HCT116 (cell line): ENCODE measurements at regions not wholly inside any gene's neighbourhood (a gene's known extent, or its start where the extent isn't known, plus 50 kb on each side); places are given as distances from the start of the nearest gene placed in this dataset.

ENCODE experiments used
- ATAC-seq: fragments of 200-7000 bp; cut with Tn5 transposase; 2 replicates; pipeline ENCODE4 v1.9.1; 2020; ENCODE audit warnings: mild to moderate bottlenecking, moderate library complexity
- BruUV-seq: library from RNA; stranded (reverse); fragments of 400-500 nt; replicated peaks from 2 replicates; lab custom pipeline; 2021; lab: Mats Ljungman, UMichigan
- CTCF ChIA-PET: fragments of 300-600 bp; sonication (Branson Sonifier 250); formaldehyde crosslinking; loops from one replicate; lab custom pipeline; 2021; ENCODE audit warnings: antibody characterized with exemption; lab: Charles Lee
- POLR2A ChIA-PET: fragments of 300-600, 350-600 bp; sonication (Branson Sonifier 250); formaldehyde crosslinking; loops from one replicate; lab custom pipeline; 2021; ENCODE audit warnings: antibody characterized with exemption; lab: Charles Lee
- RAD21 ChIA-PET, 2 experiments: fragments of 300-600 bp; sonication (Branson Sonifier 250); formaldehyde crosslinking; loops; one replicate each; lab custom pipeline; 2023; ENCODE audit warnings: low total read pairs in 2 of 2; ENCODE audit not compliant: uncharacterized antibody in 2 of 2, unreplicated experiment in 2 of 2, low non-redundant PET in 1 of 2; lab: Charles Lee
- DNase-seq: peaks from one replicate; pipeline ENCODE4 v3.0.0-alpha.2; 2010; ENCODE audit warnings: low read depth, low spot score
- H2AFZ ChIP-seq: fragments of 200-600 bp; shearing (Covaris generic), sonication (generic); 2 replicates; pipeline ENCODE4 v1.6.1; 2017; ENCODE audit warnings: low read depth, mixed run types, mixed read lengths, antibody characterized with exemption, low read length; ENCODE audit not compliant: poor library complexity, severe bottlenecking
- H3K27ac ChIP-seq: 2 replicates; pipeline ENCODE4 v1.5.1; 2012; ENCODE audit warnings: low read depth, low read length
- H3K27me3 ChIP-seq: fragments of 200-600 bp; sonication (generic); 2 replicates; pipeline ENCODE4 v1.6.1; 2016; ENCODE audit warnings: mixed run types, low read length, mixed read lengths; ENCODE audit not compliant: insufficient read depth
- H3K36me3 ChIP-seq, 2 experiments: fragments of 200-500 bp in 1 of 2; fragments of 200-600 bp in 1 of 2; sonication (Bioruptor generic) in 1 of 2; sonication (generic) in 1 of 2; 2 replicates each; pipeline versions ENCODE4 v1.5.1 to v1.6.1; 2014 to 2016; ENCODE audit warnings: low read length in 2 of 2, inconsistent platforms in 1 of 2, mixed read lengths in 1 of 2, mixed run types in 1 of 2; ENCODE audit not compliant: insufficient read depth in 2 of 2, control insufficient read depth in 1 of 2
- H3K4me1 ChIP-seq, 2 experiments: fragments of 200-600 bp in 1 of 2; sonication (generic) in 1 of 2; 2 replicates each; pipeline versions ENCODE4 v1.5.1 to v1.6.1; 2012 to 2017; ENCODE audit warnings: low read length in 2 of 2, inconsistent platforms in 1 of 2, mild to moderate bottlenecking in 1 of 2, mixed read lengths in 1 of 2, mixed run types in 1 of 2, moderate library complexity in 1 of 2; ENCODE audit not compliant: insufficient read depth in 2 of 2, control insufficient read depth in 1 of 2
- H3K4me2 ChIP-seq: fragments of 200-600 bp; sonication (generic); 2 replicates; pipeline ENCODE4 v1.6.1; 2017; ENCODE audit warnings: mixed run types, low read length, mixed read lengths
- H3K4me3 ChIP-seq, 2 experiments: fragments of 200-600 bp in 1 of 2; sonication (generic) in 1 of 2; replicated peaks in 1 of 2; 2 replicates each; pipeline ENCODE4 v1.5.1; 2011 to 2016; ENCODE audit warnings: low read length in 2 of 2, control low read depth in 1 of 2, low read depth in 1 of 2, mild to moderate bottlenecking in 1 of 2, mixed read lengths in 1 of 2, mixed run types in 1 of 2
- H3K79me2 ChIP-seq: fragments of 200-600 bp; sonication (generic); 2 replicates; pipeline ENCODE4 v1.6.1; 2017; ENCODE audit warnings: mild to moderate bottlenecking, mixed run types, low read length, moderate library complexity, mixed read lengths; ENCODE audit not compliant: insufficient read depth
- H3K9ac ChIP-seq: fragments of 200-600 bp; sonication (generic); 2 replicates; pipeline ENCODE4 v1.6.1; 2016; ENCODE audit warnings: low read length, mixed read lengths
- H3K9me2 ChIP-seq: fragments of 200-600 bp; sonication (generic), shearing (Covaris generic); 2 replicates; pipeline ENCODE4 v1.6.1; 2017; ENCODE audit warnings: mixed run types, mild to moderate bottlenecking, moderate library complexity; ENCODE audit not compliant: insufficient read depth
- H3K9me3 ChIP-seq, 2 experiments: fragments of 200-500 bp in 1 of 2; fragments of 200-600 bp in 1 of 2; sonication (Bioruptor generic) in 1 of 2; sonication (generic) in 1 of 2; 2 replicates each; pipeline ENCODE4 v1.6.1; 2014 to 2017; ENCODE audit warnings: low read length in 2 of 2, mixed read lengths in 2 of 2, inconsistent platforms in 1 of 2, low read depth in 1 of 2, mild to moderate bottlenecking in 1 of 2, mixed run types in 1 of 2, moderate library complexity in 1 of 2; ENCODE audit not compliant: control insufficient read depth in 1 of 2, insufficient read depth in 1 of 2
- H4K20me1 ChIP-seq: fragments of 200-600 bp; sonication (generic), shearing (Covaris generic); 2 replicates; pipeline ENCODE4 v1.6.1; 2017; ENCODE audit warnings: mixed run types, mild to moderate bottlenecking, moderate library complexity; ENCODE audit not compliant: insufficient read depth
- EZH2 ChIP-seq: fragments of 200-600 bp; sonication (generic); IDR thresholded peaks from 2 replicates; pipeline ENCODE4 v1.6.1; 2017; ENCODE audit warnings: antibody characterized with exemption, mixed run types
- FOSL1 ChIP-seq: IDR thresholded peaks from 2 replicates; pipeline ENCODE4 v1.6.1; 2012; ENCODE audit warnings: low read depth
- JUND ChIP-seq: IDR thresholded peaks from 2 replicates; pipeline ENCODE4 v1.6.1; 2012
- POLR2A ChIP-seq: IDR thresholded peaks from 2 replicates; pipeline ENCODE4 v1.7.0; 2011; ENCODE audit warnings: borderline replicate concordance; ENCODE audit not compliant: insufficient read depth, insufficient read length; ENCODE audit errors: extremely low read depth
- SIN3A ChIP-seq: IDR thresholded peaks from 2 replicates; pipeline ENCODE4 v1.6.1; 2012; ENCODE audit warnings: low read depth
- SP1 ChIP-seq: IDR thresholded peaks from 2 replicates; pipeline ENCODE4 v1.6.1; 2012; ENCODE audit warnings: low read depth
- SRF ChIP-seq: IDR thresholded peaks from 2 replicates; pipeline ENCODE4 v1.6.1; 2012; ENCODE audit warnings: low read depth
- TCF7L2 ChIP-seq: IDR thresholded peaks from 2 replicates; pipeline ENCODE4 v1.7.0; 2011; ENCODE audit warnings: borderline replicate concordance, inconsistent platforms; ENCODE audit not compliant: insufficient read depth, insufficient read length; ENCODE audit errors: extremely low read depth
- YY1 ChIP-seq: IDR thresholded peaks from 2 replicates; pipeline ENCODE4 v1.6.1; 2011; ENCODE audit warnings: low read length, low read depth, moderate library complexity, mild to moderate bottlenecking; ENCODE audit not compliant: insufficient replicate concordance; ENCODE audit errors: extremely low read depth
- ZFX ChIP-seq: fragments of 450-650 bp; IDR thresholded peaks from 2 replicates; pipeline ENCODE4 v1.6.1; 2017
- ZNF274 ChIP-seq: fragments of 200-500 bp; sonication (Bioruptor generic); IDR thresholded peaks from 2 replicates; pipeline ENCODE4 v1.6.1; 2014; ENCODE audit warnings: mild to moderate bottlenecking, low read depth, low read length, inconsistent platforms
- intact Hi-C: fragments of 100-400 bp; cut with micrococcal nuclease; formaldehyde crosslinking; loops from 2 replicates; pipeline ENCODE4 v1.10.0; 2022
- TF ChIP-seq, protein P1 (sequence below): IDR thresholded peaks from 2 replicates; pipeline ENCODE4 v1.6.1; 2012
- TF ChIP-seq, protein P2 (sequence below): IDR thresholded peaks from 2 replicates; pipeline ENCODE4 v1.6.1; 2012
- TF ChIP-seq, protein P3 (sequence below), 3 experiments: fragments of 200-600 bp in 1 of 3; sonication (generic) in 1 of 3; IDR thresholded peaks in 2 of 3; conservative IDR thresholded peaks in 1 of 3; 2 replicates each; pipeline ENCODE4 v1.5.1; 2012 to 2017; ENCODE audit warnings: low read depth in 2 of 3, low read length in 2 of 3, antibody characterized with exemption in 1 of 3, borderline replicate concordance in 1 of 3, control low read depth in 1 of 3, mild to moderate bottlenecking in 1 of 3, mixed read lengths in 1 of 3, mixed run types in 1 of 3, moderate library complexity in 1 of 3; ENCODE audit not compliant: insufficient read depth in 1 of 3
- TF ChIP-seq, protein P4 (sequence below): IDR thresholded peaks from 2 replicates; pipeline ENCODE4 v1.6.1; 2011; ENCODE audit warnings: mild to moderate bottlenecking, low read length, moderate library complexity; ENCODE audit not compliant: insufficient replicate concordance; ENCODE audit errors: extremely low read depth

DNA sequence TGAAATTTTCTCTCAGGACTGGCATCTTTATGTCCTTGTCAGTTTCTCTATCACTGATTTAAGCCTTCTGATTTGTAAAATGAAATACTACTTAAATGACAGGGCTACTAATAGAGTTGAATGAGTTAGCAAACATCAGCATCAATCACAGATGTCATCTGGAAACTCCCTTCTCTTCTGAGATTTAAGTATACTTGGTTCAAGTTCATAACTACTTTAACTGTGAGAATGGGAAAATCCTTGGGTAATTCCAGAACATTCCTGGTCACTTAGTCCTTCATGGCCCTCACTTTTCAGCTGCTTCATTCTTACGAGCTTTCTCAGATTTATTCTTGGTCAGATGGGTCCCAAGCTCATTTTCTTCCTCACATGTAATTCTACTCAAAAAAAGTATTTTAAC lies 1655.3 kb upstream of the FLRT2 start:
- intact Hi-C loops: no loop called here
- Histone ChIP-seq H2AFZ (no peak overlapping the region), H3K27ac (no peak overlapping the region), H3K4me1 (no peaks in the 10 kb centered on the region), H3K79me2 (no peaks in the 10 kb centered on the region), H3K36me3 (no peaks in the 10 kb centered on the region), H4K20me1 (no peaks in the 10 kb centered on the region), H3K9me2 (no peaks in the 10 kb centered on the region), H3K9ac (no peak overlapping the region), H3K4me3 (no peak overlapping the region), H3K4me2 (no peak overlapping the region), H3K9me3 (peaks cover 11 to 37% of the 10 kb centered on the region in 2 experiments; a peak in 2 of 4 replicates), H3K27me3 (no peaks in the 10 kb centered on the region)
- no peak for TF ChIP-seq YY1
- ChIA-PET POLR2A (no interaction called here), RAD21 (no interaction called here), CTCF (no interaction called here)
- ATAC-seq: no peak
- no TSS peak for BruUV-seq
- DNase-seq: no peak

DNA sequence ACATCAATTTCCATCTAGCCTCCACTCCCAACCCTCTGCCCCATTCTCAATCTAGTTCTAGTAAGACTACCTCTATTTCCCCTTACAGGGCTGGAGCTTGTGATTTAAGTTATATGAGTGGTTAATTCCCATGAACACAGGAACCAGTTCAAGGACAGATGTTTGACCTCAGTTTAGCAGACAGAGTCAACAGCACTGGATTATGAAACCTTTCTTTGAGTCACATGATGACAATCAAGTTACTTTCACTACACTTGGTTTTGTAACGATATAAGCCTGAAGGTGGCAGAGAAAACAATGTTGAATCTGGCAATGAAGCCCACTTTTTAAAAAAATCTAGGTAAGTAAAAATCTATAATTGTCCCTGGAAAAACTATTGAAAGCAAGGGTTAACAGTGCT lies 1646.2 kb upstream of the FLRT2 start:
- Histone ChIP-seq H3K4me3 (no peak overlapping the region), H3K27ac (no peak overlapping the region), H3K9me2 (no peaks in the 10 kb centered on the region), H3K36me3 (no peaks in the 10 kb centered on the region), H3K79me2 (no peaks in the 10 kb centered on the region), H4K20me1 (no peaks in the 10 kb centered on the region), H2AFZ (no peak overlapping the region), H3K4me1 (no peaks in the 10 kb centered on the region), H3K9me3 (peaks cover 0 to 22% of the 10 kb centered on the region in 2 experiments; a peak in 2 of 4 replicates), H3K9ac (no peak overlapping the region), H3K4me2 (no peak overlapping the region), H3K27me3 (no peaks in the 10 kb centered on the region)
- CTCF ChIA-PET: no interaction called here
- intact Hi-C loops: no loop called here
- RAD21 ChIA-PET: no interaction called here
- POLR2A ChIA-PET: no interaction called here
- no peak for ATAC-seq
- DNase-seq: no peak
- TF ChIP-seq, protein P1, sequence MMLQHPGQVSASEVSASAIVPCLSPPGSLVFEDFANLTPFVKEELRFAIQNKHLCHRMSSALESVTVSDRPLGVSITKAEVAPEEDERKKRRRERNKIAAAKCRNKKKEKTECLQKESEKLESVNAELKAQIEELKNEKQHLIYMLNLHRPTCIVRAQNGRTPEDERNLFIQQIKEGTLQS: no peak
- TF ChIP-seq, protein P2, sequence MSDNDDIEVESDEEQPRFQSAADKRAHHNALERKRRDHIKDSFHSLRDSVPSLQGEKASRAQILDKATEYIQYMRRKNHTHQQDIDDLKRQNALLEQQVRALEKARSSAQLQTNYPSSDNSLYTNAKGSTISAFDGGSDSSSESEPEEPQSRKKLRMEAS: no peak
- TF ChIP-seq ZFX (no peak), ZNF274 (no peak), POLR2A (no peak), FOSL1 (no peak), SP1 (no peak), SRF (no peak), JUND (no peak), YY1 (no peak), TCF7L2 (no peak), SIN3A (no peak), EZH2 (no peak)
- TF ChIP-seq, protein P3, sequence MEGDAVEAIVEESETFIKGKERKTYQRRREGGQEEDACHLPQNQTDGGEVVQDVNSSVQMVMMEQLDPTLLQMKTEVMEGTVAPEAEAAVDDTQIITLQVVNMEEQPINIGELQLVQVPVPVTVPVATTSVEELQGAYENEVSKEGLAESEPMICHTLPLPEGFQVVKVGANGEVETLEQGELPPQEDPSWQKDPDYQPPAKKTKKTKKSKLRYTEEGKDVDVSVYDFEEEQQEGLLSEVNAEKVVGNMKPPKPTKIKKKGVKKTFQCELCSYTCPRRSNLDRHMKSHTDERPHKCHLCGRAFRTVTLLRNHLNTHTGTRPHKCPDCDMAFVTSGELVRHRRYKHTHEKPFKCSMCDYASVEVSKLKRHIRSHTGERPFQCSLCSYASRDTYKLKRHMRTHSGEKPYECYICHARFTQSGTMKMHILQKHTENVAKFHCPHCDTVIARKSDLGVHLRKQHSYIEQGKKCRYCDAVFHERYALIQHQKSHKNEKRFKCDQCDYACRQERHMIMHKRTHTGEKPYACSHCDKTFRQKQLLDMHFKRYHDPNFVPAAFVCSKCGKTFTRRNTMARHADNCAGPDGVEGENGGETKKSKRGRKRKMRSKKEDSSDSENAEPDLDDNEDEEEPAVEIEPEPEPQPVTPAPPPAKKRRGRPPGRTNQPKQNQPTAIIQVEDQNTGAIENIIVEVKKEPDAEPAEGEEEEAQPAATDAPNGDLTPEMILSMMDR (IDR thresholded peaks at IDR 0.05 in 2 of 3, conservative IDR thresholded peaks at IDR 0.05 in 1 of 3; ENCODE audit: borderline replicate concordance in 1 of 3, insufficient read depth in 1 of 3, low read depth in 2 of 3, low read length in 2 of 3): no peak
- TF ChIP-seq, protein P4, sequence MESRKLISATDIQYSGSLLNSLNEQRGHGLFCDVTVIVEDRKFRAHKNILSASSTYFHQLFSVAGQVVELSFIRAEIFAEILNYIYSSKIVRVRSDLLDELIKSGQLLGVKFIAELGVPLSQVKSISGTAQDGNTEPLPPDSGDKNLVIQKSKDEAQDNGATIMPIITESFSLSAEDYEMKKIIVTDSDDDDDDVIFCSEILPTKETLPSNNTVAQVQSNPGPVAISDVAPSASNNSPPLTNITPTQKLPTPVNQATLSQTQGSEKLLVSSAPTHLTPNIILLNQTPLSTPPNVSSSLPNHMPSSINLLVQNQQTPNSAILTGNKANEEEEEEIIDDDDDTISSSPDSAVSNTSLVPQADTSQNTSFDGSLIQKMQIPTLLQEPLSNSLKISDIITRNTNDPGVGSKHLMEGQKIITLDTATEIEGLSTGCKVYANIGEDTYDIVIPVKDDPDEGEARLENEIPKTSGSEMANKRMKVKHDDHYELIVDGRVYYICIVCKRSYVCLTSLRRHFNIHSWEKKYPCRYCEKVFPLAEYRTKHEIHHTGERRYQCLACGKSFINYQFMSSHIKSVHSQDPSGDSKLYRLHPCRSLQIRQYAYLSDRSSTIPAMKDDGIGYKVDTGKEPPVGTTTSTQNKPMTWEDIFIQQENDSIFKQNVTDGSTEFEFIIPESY: no peak
- no TSS peak for BruUV-seq
